ENCODE measurements at regions not wholly inside any gene's neighbourhood (a gene's known extent, or its start where the extent isn't known, plus 50 kb on each side); places are given as distances from the start of the nearest gene placed in this dataset.

DNA sequence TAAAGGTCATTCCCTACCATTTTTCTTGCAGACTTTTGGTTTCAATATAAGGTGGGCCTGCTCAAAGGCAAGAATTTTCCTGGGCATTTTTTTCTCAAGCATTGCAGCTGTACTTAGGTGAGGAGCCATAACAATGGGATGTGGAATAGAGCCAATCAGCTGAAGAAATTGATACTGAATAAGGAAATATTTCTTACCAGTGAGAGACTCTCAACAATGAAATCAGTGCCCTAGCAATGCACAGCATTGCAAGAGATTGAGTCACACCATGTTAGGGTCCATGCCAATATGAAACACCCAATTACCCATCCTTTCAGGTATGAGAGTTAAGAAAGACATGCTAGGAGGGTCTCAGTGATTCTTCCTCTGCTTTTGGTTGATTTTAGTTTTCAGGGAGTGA is 237.6 kb downstream of the SOX9 start:
- peak; percentile 88 for DNase-seq (ENCODE audit: low read depth)
- Histone ChIP-seq H3K27me3 (ENCODE audit: control insufficient read depth, insufficient read depth, low read length) (no peaks in the 10 kb centered on the region), H3K36me3 (ENCODE audit: control insufficient read depth, insufficient read depth, low read length) (no peaks in the 10 kb centered on the region), H3K4me3 (ENCODE audit: low read depth, low read length) (no peak overlapping the region)
- TF ChIP-seq, protein P1, sequence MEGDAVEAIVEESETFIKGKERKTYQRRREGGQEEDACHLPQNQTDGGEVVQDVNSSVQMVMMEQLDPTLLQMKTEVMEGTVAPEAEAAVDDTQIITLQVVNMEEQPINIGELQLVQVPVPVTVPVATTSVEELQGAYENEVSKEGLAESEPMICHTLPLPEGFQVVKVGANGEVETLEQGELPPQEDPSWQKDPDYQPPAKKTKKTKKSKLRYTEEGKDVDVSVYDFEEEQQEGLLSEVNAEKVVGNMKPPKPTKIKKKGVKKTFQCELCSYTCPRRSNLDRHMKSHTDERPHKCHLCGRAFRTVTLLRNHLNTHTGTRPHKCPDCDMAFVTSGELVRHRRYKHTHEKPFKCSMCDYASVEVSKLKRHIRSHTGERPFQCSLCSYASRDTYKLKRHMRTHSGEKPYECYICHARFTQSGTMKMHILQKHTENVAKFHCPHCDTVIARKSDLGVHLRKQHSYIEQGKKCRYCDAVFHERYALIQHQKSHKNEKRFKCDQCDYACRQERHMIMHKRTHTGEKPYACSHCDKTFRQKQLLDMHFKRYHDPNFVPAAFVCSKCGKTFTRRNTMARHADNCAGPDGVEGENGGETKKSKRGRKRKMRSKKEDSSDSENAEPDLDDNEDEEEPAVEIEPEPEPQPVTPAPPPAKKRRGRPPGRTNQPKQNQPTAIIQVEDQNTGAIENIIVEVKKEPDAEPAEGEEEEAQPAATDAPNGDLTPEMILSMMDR (IDR thresholded peaks at IDR 0.05; ENCODE audit: insufficient read depth, low read length, poor library complexity, severe bottlenecking), result no peak

DNA sequence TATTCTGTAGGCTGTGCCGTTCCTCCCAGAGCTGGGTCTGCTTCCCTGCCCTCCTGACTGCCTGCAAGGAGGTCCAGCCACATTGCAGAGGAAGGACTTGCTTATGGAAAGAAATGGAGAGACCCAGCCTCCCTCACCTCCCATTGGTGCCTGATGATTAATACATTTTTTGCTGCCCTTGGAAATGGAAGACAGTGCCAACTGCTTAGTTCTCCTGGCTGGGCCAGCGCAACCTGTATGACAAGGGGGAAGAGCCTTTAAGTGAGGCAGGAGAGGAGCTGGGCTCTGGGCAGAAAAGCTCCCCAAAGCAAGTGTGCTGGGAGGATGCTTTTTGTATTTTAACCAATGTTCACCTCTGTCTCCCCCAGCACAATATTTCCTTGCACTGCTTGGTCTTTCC is 238.5 kb downstream of the SOX9 start:
- H3K36me3 ChIP-seq (ENCODE audit: control insufficient read depth, insufficient read depth, low read length), result no peaks in the 10 kb centered on the region
- H3K27me3 ChIP-seq (ENCODE audit: control insufficient read depth, insufficient read depth, low read length), result no peaks in the 10 kb centered on the region
- TF ChIP-seq, protein P1 (IDR thresholded peaks at IDR 0.05; ENCODE audit: insufficient read depth, low read length, poor library complexity, severe bottlenecking), result no peak
- DNase-seq (ENCODE audit: low read depth), result no peak
- no peak overlapping the region for H3K4me3 ChIP-seq (ENCODE audit: low read depth, low read length)

DNA sequence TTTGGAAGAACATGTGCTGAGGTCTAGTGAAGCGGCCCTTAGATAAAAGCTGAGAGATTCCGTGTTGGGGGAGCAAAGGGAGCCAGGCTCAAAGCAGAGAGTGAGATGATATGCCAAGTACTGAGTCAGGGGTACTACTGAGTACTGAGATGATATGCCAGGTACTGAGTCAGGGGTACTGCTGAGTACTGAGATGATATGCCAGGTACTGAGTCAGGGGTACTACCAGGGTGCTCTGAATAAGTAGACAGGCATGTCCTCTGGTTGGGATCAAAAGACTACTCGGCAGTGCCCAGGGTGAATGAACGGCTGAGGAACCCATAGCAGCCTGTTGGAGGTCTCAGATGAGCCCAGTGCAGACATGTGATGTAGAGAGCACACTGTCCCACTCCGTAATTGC is 239.0 kb downstream of the SOX9 start:
- no peak for DNase-seq (ENCODE audit: low read depth)
- H3K27me3 ChIP-seq (ENCODE audit: control insufficient read depth, insufficient read depth, low read length), result no peaks in the 10 kb centered on the region
- TF ChIP-seq, protein P1 (IDR thresholded peaks at IDR 0.05; ENCODE audit: insufficient read depth, low read length, poor library complexity, severe bottlenecking), result no peak

DNA sequence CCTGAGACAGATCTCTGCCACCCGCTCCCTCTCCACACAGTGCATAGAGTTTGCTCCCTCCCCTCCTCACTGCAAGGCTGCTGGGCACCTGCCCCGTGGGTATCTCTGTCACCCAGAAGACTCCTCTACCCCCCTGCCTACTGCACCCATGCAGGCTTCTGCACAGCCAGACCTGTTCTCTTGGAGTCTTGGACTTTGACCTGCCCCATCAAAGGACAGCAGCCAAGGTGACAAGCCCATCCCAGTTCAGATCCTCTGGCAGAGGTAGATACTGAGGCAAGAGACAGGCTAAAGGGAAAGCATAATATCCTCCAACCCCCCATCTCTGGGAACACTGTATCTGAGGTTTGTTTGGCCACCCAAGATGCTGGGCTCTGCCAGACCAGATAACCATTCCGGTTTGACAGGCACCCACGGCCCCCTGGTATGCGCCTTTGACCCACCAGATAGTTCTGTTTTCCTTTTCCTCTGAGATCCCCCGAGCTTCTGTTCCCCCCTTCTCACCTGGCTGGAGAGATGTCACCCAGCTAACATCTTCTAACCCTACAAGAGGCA is 239.6 kb downstream of the SOX9 start:
- no peak for DNase-seq (ENCODE audit: low read depth)
- TF ChIP-seq, protein P1 (IDR thresholded peaks at IDR 0.05; ENCODE audit: insufficient read depth, low read length, poor library complexity, severe bottlenecking), result no peak
- H3K4me3 ChIP-seq (ENCODE audit: low read depth, low read length), result no peak overlapping the region
- H3K36me3 ChIP-seq (ENCODE audit: control insufficient read depth, insufficient read depth, low read length), result no peaks in the 10 kb centered on the region
- no peaks in the 10 kb centered on the region for H3K27me3 ChIP-seq (ENCODE audit: control insufficient read depth, insufficient read depth, low read length)

More for the DNA sequence above, 239.0 kb downstream of the SOX9 start:
- Histone ChIP-seq H3K4me3 (ENCODE audit: low read depth, low read length) (no peak overlapping the region), H3K36me3 (ENCODE audit: control insufficient read depth, insufficient read depth, low read length) (no peaks in the 10 kb centered on the region)

DNA sequence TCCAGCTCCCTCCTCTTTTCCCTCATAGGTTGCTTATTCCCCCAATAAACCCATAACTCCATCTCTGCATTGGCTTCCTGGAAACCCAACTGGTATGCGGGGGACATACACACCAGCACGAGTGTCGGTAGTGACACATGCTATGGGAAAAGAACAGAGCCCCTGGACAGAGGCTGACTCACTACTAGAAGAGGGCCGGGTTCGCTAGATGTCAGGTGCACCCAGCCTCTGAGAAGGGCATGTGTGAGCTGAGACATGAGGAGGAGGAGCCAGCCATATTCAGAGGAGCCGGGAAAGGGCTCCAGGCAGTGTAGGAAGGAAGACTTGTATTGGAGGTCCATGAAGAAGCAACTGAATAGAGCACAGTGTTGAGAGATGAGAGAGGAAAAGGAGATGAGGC is 241.1 kb downstream of the SOX9 start:
- no peaks in the 10 kb centered on the region for H3K27me3 ChIP-seq (ENCODE audit: control insufficient read depth, insufficient read depth, low read length)

More for the DNA sequence above, 241.1 kb downstream of the SOX9 start:
- TF ChIP-seq, protein P1 (IDR thresholded peaks at IDR 0.05; ENCODE audit: insufficient read depth, low read length, poor library complexity, severe bottlenecking), result no peak
- Histone ChIP-seq H3K4me3 (ENCODE audit: low read depth, low read length) (no peak overlapping the region), H3K36me3 (ENCODE audit: control insufficient read depth, insufficient read depth, low read length) (no peaks in the 10 kb centered on the region)
- DNase-seq (ENCODE audit: low read depth), result no peak
